H4 (cell line): ENCODE measurements at regions not wholly inside any gene's neighbourhood (a gene's known extent, or its start where the extent isn't known, plus 50 kb on each side); places are given as distances from the start of the nearest gene placed in this dataset.

Experiments
- DNase-seq: peaks from one replicate; pipeline ENCODE4 v3.0.0-alpha.2; 2015; ENCODE audit warnings: low spot score

DNA sequence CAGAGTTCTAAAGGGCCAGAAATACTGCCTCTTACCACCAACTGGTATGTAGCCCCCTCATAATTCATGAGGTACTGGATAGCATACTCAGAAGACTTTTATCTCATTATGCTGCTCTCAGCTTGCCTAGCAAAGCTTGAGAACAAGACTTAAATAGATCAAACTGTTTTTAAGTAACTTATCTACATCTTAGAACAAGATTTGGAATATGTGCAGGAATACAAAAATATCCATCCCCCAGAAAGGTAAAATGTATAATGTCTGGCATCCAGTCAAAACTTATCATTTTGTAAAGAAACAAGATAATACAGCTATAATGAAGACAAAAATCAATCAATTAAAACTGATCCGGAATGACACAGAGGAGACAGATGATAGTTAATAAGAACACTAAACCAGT, 400.4 kb upstream of the TGFBR2 start:
- no peak for DNase-seq

GRCh38 chr3:30221619-30222018, 384.8 kb upstream of the TGFBR2 start:
- no peak for DNase-seq

DNA sequence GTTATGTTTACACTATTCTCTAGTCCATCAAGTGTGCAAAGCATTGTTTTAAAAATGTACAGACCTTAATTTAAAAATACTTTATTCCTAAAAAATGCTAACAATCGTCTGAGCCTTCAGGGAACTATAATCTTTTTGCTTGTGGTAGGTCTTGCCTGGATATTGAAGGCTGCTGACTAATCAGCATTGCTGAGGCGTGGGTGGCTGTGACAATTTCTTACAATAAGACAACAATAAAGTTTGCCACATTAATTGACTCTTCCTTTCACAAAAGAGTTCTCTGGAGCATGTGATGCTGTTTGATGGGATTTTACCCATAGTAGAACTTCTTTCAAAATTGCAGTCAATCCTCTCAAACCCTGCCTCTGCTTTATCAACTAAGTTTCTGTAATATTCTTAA, 384.0 kb upstream of the TGFBR2 start:
- no peak for DNase-seq

- DNase-seq, result no peak
These were observed 381.4 kb upstream of the TGFBR2 start for GRCh38 chr3:30225021-30225420.

- no peak for DNase-seq
These were observed 379.7 kb upstream of the TGFBR2 start for GRCh38 chr3:30226601-30227151.

DNA sequence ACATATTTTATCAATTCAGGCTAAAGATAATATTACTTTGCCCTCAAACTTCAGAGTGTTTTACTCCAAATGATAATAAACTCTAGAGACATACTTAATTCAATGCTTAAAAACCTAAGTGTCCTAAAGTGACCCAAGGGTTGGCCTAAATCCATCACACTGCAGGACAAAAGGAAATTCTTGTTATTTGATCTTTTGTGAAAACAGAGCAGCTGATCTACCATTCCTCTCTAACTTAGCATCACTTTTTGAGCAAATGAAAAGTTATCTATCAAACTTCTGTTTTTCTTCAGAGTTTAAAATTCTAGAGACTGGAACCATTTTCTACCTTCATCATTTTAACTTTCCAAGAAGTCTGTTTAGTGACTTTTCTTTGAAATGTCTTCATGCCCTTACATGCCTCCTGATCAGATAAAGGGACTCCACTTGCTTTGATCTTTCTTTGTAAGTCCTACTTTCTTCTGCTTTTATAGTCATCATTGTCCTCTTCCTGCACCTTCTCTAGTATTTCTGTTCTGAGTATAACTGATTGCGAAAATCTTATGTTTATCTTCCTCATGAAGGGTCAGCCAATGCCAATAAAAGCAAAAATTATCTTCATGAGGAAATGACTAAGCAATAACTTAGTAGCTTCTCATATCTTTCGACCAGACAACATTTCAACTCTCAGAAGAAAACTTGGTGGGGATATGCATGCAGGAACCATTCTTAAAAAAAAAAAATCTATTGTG, 378.7 kb upstream of the TGFBR2 start:
- peak; percentile 4 for DNase-seq

DNA sequence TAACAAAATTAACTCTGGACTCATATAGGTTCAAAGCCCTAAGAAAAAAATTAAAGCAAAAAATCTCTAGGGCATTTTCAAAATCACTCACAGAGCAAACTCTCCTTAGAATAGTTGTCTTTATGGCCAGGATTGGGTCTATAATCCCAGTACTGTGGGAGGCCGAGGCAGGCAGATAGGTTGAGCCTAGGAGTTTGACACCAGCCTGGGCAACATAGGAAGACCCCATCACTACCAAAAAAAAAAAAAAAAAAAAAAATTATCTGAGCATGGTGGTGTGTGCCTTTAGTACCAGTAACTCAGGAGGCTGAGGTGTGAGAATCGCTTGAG, 378.1 kb upstream of the TGFBR2 start:
- no peak for DNase-seq

DNA sequence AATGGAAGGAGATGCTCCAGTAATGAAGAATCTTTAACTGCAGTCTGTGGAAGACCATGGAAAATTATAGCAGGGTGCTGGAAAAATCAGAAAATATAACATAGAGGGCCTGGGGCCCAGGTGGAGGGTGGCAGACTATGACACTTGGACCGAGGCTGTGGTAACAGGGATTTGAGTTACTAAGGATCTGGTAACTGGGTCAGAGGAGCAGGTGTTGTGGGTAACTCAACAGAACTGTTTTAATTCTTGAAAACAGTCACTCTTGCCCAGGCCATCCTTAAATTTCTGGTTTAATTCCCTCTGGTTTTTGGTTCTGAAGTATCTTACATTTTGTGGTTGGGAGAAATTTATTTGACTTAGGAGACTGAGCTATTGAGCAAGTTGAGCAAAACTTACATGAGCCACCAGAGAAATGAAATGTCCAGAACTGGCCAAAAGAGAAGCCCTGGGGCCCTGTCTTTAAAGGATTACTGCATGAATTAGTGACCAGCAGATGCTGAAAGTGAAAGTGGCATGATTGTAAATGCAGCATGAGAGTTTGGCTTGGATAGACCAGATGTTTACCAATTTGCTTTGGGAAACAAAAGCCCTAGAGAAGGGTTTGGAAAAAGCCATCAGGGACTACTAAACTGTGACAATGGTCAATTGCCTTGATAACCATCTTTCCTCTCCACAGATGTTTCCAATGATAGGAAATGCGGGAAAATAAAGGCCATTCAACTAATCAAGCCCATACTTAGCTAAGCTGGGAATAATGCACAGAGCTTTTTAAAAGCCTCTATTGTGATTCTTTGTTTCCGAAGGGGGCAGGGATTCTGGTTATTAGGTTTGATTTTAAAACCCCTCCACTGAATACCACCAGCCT, 374.9 kb upstream of the TGFBR2 start:
- DNase-seq, result peak; percentile 29

- peak; percentile 66 for DNase-seq
These were observed 374.3 kb upstream of the TGFBR2 start for GRCh38 chr3:30232142-30232541.

DNA sequence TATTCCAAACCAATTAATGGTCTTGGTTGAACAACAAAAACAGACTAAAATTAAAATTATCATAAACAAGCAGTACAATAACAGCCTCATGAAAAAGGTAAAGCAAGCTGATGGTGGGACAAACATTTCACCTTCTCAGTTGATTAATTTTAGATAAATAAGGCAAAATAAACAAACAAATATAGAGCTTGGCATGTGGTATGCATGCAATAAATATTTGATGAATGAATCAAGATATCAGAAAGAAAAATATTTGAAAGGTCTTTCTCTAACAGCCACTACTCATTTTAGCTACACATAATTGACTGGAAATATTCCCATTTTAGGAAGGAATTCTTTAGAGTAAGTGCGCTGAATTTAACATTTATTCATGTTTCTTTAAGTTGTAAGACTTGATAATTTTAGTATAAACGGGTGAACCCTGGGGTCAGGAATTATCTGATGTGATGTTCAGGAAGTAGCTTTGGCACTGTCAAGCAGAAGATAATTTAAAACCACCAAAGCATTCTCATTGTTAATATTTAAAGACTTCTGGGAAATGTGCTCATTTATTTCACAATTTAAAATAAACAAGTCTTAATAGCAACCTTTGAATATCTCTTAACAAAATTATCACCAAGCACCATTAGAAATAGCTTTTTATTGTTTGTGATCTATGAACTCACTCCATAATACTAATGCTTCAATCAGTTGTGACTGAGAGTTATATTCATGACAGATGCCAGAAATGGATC, 372.3 kb upstream of the TGFBR2 start:
- no peak for DNase-seq

- DNase-seq, result no peak
These were observed 370.4 kb upstream of the TGFBR2 start for GRCh38 chr3:30236011-30236410.

- no peak for DNase-seq
These were observed 364.7 kb upstream of the TGFBR2 start for GRCh38 chr3:30241721-30242120.

GRCh38 chr3:30245858-30246622, 360.4 kb upstream of the TGFBR2 start:
- no peak for DNase-seq

DNA sequence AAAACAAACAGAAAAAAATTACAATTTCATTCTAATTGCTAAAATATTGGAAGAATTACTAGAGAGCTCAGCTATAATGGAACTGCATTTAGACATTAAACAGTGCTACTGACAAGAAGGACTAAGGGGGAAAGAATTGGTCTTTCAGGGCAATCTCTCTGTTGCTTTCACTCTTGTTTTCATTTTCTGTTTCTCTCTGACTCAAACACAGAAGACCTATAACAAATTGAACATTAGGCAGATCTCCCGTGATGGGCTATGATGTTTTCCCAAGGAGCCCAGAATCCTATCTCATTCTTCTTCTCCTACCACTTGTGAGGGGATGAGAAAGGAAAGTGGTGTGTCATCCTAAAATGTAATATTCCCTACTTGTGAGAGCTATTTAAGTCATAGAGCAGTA, 358.0 kb upstream of the TGFBR2 start:
- DNase-seq, result no peak

- DNase-seq, result no peak
These were observed 353.9 kb upstream of the TGFBR2 start for GRCh38 chr3:30252474-30252873.

- DNase-seq, result no peak
These were observed 352.6 kb upstream of the TGFBR2 start for GRCh38 chr3:30253832-30254231.

DNA sequence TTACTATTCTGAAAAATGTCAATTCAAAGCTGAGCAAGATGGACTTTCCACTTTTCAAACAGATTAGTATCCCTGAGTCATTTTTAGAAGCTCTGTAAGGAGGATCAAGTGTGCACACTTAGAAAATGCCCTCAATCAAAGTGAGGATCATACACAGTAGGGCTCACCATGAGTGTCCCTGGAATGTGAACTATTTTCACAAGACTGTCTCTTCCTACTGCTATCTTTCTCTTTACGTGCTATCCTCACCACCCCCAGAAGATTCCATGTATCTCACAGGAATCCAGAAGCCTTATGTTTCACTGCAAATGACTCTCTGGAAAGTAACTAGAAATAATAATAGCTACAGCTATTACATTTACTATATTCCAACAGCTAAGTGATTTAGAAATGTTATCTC, 349.9 kb upstream of the TGFBR2 start:
- no peak for DNase-seq

GRCh38 chr3:30258426-30259392, 347.7 kb upstream of the TGFBR2 start:
- DNase-seq, result no peak

- no peak for DNase-seq
These were observed 346.7 kb upstream of the TGFBR2 start for GRCh38 chr3:30259730-30260129.

DNA sequence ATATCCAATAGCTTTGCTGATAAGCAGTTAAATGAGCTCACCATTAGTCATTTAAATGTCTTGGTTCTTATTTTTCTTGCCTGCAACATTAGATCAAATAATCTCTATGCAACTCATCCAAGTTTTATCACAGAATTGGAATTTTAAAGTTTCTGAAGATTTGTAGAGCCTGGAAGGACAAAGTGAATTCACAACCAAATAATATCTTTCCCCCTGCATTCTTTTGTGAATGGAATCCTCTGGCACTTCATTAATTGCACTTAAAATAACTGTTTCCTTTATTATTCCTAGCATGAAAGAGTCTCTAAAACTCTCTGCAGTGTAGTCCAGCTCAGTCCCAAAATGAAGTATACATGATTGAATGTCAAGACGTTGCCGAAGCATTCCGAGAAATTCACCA, 345.6 kb upstream of the TGFBR2 start:
- no peak for DNase-seq
